22Rv1 (cell line): ENCODE measurements at regions not wholly inside any gene's neighbourhood (a gene's known extent, or its start where the extent isn't known, plus 50 kb on each side); places are given as distances from the start of the nearest gene placed in this dataset.
"Not testable (repeated sequence)": the region's sequence is repeated elsewhere in the genome, so short reads cannot be mapped to it uniquely, and the experiment has no call there.

Experiments used
- H3K27ac ChIP-seq: fragments of 450-650 bp; 2 replicates; pipeline ENCODE4 v1.5.1; 2017
- ZFX ChIP-seq: fragments of 450-650 bp; IDR thresholded peaks from 2 replicates; pipeline ENCODE4 v1.6.1; 2017; ENCODE audit warnings: antibody characterized with exemption, borderline replicate concordance
- TF ChIP-seq, protein P1 (sequence below): fragments of 450-650 bp; IDR thresholded peaks from 2 replicates; pipeline ENCODE4 v1.5.1; 2017; ENCODE audit warnings: mild to moderate bottlenecking

DNA sequence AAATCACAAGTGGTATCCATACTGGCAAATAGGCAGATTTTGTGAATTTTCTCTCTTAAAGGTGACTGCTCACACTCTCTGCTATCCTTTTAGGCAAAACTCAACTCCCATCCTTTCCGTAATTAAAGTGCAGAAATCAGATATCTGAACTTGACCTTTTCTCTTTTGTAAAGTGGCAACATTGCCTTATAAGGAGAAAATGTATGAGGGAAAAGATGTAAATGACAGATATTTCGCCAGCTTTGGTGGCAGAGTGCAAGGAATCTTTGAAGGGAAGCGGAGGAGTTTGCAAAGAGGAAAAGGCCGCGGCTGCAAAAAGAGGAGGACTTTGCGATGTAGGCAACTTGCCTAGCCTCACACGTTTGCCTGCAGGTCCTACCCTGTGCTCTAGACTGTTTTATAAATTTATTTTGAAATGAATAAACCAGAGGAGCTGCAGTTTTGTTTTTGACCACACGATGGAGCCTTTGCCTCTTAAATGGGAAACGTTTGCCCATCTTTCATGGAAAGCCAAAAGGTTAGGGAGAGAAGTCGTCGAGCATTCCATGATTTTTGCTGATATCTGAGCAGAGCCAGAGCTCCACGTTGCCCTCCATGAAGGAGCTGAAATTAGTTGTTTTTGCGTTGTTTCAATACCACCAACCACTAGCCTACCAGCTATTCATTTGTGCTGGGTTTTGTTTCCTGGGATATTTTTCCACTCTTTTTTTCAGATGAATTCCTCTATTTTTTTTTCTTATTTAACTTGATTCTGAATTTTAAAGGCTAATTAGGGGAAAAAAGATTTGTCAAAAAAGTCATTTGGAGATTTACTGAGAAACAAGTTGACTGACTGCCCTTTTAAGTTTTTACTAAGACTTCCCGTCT lies 242.3 kb downstream of the LMX1A start:
- no peak overlapping the region for H3K27ac ChIP-seq
- TF ChIP-seq ZFX: no peak
- TF ChIP-seq, protein P1, sequence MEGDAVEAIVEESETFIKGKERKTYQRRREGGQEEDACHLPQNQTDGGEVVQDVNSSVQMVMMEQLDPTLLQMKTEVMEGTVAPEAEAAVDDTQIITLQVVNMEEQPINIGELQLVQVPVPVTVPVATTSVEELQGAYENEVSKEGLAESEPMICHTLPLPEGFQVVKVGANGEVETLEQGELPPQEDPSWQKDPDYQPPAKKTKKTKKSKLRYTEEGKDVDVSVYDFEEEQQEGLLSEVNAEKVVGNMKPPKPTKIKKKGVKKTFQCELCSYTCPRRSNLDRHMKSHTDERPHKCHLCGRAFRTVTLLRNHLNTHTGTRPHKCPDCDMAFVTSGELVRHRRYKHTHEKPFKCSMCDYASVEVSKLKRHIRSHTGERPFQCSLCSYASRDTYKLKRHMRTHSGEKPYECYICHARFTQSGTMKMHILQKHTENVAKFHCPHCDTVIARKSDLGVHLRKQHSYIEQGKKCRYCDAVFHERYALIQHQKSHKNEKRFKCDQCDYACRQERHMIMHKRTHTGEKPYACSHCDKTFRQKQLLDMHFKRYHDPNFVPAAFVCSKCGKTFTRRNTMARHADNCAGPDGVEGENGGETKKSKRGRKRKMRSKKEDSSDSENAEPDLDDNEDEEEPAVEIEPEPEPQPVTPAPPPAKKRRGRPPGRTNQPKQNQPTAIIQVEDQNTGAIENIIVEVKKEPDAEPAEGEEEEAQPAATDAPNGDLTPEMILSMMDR: peak; percentile 95

DNA sequence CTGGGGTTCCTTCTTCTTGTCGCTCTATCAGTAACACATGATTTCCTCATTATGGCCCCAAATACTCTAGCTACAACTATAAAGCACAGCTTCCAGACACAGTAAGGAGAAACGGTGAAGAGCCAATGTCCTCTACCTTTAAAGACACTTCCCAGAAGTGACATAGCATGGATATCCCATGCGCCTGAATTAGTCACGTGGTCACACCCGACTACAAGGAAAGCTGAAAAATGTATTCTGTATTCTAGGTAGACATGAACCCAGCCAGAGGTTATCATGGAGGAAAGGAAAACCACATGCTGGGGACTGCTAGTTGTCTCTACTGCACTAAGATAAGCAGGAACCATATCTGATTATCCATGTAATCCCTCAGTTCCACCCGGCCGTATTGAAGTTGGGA lies 244.3 kb downstream of the LMX1A start:
- no peak overlapping the region for H3K27ac ChIP-seq
- TF ChIP-seq ZFX: no peak
- TF ChIP-seq, protein P1: no peak

DNA sequence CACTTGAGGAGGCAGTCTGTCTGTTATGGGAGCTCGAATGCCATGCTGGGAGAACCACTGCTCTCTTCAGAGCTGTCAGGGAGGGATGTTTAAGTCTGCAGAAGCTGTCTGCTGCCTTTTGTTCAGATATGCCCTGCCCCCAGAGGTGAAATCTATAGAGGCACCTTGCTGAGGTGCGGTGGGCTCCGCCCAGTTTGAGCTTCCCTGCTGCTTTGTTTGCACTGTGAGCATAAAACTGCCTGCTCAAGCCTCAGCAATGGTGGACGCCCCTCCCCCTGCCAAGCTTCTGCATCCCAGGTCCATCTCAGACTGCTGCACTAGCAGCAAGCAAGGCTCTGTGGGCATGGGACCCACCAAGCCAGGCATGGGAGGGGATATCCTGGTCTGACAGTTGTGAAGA lies 247.5 kb downstream of the LMX1A start:
- H3K27ac ChIP-seq: no peak overlapping the region
- TF ChIP-seq, protein P1: no peak
- TF ChIP-seq ZFX: no peak

DNA sequence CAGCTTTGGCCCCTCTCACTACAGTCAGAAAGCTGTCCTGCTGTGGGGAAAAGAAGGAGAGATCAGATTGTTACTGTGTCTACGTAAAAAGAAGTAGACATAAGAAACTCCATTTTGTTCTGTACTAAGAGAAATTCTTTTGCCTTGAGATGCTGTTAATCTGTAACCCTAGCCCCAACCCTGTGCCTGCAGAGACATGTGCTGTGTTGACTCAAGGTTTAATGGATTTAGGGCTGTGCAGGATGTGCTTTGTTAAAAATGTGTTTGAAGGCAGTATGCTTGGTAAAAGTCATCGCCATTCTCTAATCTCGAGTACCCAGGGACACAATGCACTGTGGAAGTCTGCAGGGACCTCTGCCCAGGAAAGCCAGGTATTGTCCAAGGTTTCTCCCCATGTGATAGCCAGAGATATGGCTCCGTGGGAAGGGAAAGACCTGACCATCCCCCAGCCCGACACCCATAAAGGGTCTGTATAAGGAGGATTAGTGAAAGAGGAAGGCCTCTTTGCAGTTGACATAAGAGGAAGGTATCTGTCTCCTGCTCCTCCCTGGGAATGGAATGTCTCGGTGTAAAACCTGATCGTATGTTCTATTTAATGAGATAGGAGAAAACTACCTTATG lies 263.9 kb downstream of the LMX1A start:
- not testable (repeated sequence) for H3K27ac ChIP-seq

DNA sequence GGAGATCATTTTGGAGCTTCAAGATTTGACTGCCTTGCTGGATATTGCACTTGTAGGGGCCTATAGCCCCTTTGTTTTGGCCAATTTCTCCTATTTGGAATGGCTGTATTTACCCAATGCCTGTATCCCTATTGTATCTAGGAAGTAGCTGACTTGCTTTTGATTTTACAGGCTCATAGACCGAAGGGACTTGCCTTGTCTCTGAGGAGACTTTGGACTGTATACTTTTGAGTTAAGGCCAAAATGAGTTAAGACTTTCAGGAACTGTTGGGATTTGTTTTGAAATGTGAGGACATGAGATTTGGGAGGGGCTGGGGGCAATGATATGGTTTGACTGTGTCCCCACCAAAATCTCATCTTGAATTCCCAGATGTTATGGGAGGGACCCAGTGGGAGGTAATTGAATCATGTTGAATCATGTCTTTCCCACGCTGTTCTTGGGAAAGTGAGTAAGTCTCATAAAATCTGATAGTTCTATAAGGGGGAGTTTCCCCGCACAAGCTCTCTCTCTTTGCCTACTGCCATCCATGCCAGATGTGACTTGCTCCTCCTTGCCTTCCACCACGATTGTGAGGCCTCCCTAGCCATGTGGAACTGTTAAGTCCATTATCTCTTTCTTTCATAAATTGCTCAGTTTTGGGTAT lies 276.1 kb downstream of the LMX1A start:
- no peak overlapping the region for H3K27ac ChIP-seq
- TF ChIP-seq, protein P1: no peak
- no peak for TF ChIP-seq ZFX

DNA sequence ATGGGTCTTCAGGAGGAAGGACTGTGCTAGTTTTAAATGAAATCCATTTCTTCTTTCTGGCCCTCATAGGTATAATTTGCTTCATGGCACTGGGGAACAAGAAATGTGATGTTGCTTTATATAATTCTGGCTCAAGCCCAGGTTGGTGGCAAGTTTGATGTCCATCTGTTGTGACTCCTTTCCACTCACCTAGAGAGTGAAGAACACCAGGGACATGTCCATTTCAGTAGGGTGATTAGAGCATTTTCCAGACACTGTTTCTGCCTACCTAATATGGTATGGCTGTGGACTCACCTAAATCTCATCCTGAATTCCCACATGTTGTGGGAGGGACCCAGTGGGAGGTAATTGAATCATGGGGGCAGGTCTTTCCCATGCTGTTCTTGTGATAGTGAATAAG lies 278.1 kb downstream of the LMX1A start:
- no peak overlapping the region for H3K27ac ChIP-seq
- no peak for TF ChIP-seq ZFX
- TF ChIP-seq, protein P1: no peak

DNA sequence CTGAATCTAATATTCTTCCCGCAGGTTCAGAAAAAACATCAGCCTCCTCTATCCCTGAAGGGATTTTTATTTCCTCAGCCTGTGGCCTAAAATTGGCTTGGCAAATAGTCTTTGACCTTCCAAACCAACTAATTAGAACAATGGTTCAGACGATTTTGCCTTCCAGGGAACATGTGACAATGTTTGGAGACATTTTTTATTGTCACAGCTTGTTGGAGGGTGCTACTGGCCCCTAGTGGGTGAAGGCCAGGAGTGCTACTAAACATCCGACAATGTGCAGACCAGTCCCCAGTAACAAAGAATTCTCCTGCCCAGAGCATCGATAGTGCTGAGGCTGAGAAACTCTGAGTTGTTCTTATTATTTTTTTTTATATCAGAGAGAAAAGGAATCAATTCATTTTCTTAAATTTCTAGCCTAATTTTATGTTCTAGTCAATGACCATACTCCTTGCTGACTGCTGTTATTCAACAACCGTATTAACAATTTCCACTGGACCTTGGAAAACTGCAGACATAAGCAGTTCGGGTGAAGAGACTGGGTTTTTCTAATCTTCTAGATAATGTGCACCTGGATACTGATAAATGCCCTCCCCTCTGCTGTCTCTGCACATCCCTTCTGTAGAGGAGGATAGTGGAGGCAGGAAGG lies 280.7 kb downstream of the LMX1A start:
- no peak overlapping the region for H3K27ac ChIP-seq

More for the DNA sequence above, 280.7 kb downstream of the LMX1A start:
- TF ChIP-seq, protein P1: peak; percentile 88
- no peak for TF ChIP-seq ZFX
